NCI-H1048 (cell line): ENCODE measurements at regions not wholly inside any gene's neighbourhood (a gene's known extent, or its start where the extent isn't known, plus 50 kb on each side); places are given as distances from the start of the nearest gene placed in this dataset.
"Not testable (repeated sequence)": the region's sequence is repeated elsewhere in the genome, so short reads cannot be mapped to it uniquely, and the experiment has no call there.

Experiments used
- DNase-seq: peaks from one replicate; lab custom pipeline; 2025; lab: John Stamatoyannopoulos, UW

- no peak for DNase-seq
Measured at GRCh38 chr9:119758241-119758640, 389.0 kb upstream of the BRINP1 start.

GRCh38 chr9:119739476-119739875 is 370.2 kb upstream of the BRINP1 start:
- no peak for DNase-seq

DNA sequence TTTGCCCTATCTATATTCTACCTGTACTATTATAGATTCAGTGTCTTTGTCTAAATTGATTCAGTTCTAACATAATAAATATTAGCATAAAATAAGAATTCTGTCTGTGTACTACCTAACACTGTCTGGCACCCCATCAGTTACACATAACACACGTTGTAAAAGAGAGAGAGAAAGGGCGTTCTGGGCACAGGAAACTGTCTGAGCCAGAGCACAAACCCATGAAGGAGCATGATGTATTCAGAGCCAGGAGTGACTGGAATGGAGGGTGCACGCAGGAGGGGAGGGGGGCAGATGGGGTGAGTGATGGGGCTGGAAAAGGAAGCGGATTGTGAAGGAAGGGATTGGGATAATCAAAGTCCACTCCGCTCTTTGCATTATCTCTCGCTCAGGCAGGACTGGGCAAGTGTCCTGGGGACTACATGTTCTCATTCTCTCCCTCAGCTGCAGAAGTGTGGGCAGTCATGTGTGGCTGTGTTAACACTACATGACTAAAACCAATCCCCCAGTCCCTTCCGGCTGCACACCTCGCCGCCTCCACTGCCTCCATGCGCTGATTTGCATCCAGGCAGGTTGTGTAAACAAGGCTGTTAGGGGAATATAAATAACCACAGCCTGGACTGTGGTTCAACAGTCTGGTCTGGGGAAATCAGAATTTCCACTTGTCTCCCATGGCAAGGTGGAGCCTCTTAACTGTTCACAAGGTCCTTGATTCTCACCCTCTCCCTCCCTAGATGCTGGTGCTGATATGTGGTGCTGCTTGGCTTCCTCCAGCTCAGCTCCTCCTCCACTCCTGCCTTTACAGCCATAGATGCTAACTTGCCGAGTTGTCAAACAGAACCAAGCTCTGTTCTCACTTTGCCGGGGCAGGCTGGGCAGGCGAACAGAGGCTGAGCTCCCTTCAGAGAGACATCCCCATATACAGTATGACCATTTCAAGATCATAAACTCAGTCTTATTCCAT is 367.5 kb upstream of the BRINP1 start:
- no peak for DNase-seq

DNA sequence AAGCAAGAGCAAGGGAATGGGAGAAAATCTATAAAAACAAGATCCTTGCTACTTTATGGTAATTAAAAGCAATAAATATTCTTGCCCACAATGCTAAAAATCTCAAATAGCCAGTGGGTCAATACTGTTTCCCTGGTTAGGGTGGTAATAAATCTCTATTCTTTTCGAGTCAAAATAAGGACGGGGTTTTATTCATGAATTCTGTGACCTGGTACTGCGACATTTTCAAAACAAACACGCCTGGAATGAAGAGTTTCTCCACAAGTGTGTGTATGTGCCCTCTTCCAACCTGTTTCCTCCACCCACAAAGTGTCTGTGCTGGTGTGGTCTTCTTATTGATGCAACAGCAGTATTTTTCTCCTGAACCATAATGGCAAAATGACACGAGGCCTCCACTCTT is 358.8 kb upstream of the BRINP1 start:
- DNase-seq = no peak

- DNase-seq = no peak
Measured at GRCh38 chr9:119726035-119726434, 356.8 kb upstream of the BRINP1 start.

DNA sequence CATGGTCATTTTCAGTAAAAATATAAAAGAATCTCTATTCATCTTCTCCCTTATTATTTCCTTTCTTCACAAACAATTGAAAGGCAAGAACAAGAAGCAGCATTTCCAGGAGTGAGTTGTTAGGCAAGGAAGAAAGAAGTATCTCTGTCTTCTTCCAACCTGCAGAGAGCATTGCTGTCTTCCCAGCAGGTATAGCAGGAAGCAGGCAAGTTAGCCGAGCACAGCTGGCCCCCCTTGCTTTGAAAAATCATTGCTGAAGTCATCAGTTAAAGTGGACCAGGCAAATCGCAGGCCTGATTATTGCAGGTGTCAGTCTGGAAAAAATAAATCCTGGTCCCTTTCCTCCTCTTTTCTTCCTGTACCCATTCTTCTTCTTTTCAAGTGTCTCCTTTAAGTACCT is 353.1 kb upstream of the BRINP1 start:
- DNase-seq = no peak

DNA sequence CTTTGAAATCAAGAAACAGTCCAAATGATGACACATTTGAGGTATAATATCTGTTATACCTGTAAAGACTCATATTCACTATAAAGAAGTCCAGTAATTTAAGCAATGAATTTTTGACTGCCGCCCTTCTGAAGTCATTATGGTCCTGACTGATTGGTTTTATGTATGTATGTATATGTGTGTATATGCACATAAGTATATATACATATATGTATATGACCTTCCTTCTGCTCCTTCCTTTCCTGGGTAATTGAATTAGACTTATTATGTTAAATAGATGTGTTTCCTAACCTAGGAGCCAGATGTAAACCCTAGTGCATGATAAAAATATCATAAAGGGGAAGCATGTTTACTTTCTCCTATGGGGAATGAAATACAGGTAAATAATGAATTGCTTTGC is 343.1 kb upstream of the BRINP1 start:
- no peak for DNase-seq

DNA sequence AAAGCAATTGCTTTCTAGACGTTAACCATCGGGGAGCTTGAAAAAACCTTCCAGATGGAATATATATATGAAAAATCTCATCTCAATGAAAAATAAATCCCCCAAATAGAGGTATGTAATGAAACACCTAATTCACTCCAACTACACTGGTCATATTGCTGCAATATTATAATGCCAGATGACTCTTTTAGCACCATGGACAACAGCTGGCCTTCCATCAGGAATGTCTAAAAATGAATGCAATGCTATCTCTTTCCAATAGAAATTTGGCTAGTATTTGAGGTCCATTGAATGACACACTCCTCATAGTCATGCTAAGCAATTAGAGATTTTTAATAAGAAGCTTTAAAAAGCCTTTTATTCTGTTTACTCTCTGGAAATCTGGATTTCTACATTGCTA is 340.2 kb upstream of the BRINP1 start:
- no peak for DNase-seq

GRCh38 chr9:119707228-119707845 is 338.1 kb upstream of the BRINP1 start:
- no peak for DNase-seq

- no peak for DNase-seq
Measured at GRCh38 chr9:119701651-119702050, 332.4 kb upstream of the BRINP1 start.

DNA sequence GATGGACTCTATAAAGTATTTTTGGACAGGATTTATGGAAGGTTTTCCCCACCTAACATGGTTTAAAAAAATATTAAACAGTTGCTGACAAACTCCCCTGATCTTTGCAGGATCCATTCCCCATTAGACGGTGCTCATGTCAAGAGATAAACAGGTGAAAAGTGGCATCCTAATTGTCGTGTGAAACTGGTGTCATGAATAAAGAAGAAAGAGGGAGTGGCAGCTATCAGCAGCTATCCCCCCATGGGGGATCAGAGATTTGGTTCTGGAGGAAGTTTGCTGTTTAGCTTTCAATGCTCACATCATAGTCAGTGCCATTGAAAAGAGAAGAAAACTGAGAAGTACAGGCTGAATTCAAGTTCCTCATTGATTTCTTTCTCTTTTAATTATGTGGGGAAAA is 329.3 kb upstream of the BRINP1 start:
- no peak for DNase-seq

GRCh38 chr9:119697996-119698395 is 328.8 kb upstream of the BRINP1 start:
- DNase-seq = no peak

GRCh38 chr9:119689879-119690278 is 320.6 kb upstream of the BRINP1 start:
- DNase-seq = no peak

DNA sequence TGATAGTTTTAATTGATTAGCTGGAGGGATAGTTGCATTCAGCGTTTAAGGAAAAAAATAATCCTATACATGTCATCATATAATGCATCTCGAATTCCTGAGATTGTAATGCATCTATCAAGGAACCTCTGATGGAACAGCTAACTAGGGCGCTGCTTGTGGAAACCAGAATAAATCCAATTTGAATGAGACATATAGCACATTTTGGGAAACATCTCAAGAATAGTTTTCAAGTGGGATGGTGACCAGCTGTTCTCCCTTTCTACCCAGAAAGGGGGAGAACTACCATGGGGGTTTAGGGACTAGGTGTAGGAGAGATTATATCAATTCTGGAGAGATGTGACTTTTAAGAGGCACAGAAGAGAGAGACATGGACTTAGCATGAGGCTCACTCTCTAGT is 319.3 kb upstream of the BRINP1 start:
- no peak for DNase-seq

DNA sequence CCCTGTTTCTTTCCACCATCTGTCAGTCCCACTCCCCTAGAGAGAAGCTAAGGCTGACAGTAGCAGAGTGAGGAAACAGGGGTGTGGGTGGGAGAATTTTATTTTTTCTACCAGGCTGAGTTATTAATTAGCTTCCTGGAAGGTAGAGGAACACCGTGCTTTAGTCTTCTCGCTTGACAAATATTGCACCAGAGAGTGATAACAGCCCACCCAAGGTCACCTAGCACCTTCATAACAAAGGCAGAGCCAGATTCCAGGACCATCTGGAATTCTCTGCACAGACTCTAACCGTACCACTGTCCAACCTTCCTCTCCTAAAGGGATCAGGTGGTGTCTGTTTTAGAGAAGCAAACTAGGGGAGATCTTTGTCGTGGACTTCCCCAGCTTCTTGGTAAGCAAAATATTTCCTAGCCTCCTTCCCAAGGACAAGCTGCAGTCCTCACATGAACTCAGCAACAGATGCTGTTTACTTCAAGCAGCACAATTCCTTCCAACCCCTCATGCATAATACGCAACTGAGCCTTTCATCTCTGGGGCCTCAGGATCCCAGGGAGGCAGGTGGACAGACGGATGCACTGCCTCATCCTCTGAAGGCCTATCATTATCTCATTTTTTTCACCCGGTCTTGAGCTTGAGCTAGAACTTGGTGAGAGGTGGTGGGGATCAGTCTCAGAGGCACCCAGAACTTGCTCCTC is 308.7 kb upstream of the BRINP1 start:
- no peak for DNase-seq

- no peak for DNase-seq
Measured at GRCh38 chr9:119675951-119676350, 306.7 kb upstream of the BRINP1 start.

- DNase-seq = not testable (repeated sequence)
Measured at GRCh38 chr9:119672763-119673162, 303.5 kb upstream of the BRINP1 start.

DNA sequence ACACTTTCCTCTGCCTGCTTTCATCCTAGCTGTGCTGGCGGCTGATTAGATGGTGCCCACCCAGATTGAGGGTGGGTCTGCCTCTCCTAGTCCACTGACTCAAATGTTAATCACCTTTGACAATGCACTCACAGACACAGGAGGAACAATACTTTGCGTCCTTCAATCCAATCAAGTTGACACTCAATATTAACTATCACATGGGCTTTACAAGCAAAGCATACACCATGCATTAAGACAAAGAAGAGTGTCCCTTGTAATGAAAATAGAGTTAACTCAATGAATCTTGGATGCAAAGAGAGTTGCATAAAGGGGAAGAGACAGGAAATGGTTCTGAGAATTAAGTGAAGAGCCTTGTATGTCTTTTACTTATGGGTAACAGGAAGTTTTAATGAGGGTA is 298.7 kb upstream of the BRINP1 start:
- DNase-seq = no peak

- DNase-seq = no peak
Measured at GRCh38 chr9:119667163-119667562, 297.9 kb upstream of the BRINP1 start.

DNA sequence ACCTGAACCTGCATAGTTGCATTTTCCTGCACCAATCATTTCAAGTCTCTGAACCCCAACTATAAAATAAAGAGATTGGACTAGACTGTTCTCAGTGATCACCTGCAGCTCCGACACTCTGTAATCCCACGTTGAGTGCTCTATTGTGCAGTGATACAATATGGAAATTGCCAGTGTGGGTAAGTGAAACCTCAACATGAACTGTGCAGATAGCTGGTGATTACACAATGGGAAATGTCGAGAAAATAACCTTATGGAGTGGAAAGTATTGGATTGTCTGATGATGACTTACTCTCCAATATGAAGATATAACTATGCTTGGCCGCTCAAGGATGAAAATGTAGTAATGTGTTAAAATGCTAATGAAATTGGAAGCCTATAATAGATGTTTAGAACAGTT is 293.1 kb upstream of the BRINP1 start:
- DNase-seq = no peak

GRCh38 chr9:119652931-119653330 is 283.7 kb upstream of the BRINP1 start:
- DNase-seq = no peak

- no peak for DNase-seq
Measured at GRCh38 chr9:119649205-119649604, 280.0 kb upstream of the BRINP1 start.
